Hepatocyte (in vitro differentiated cells): ENCODE measurements at regions not wholly inside any gene's neighbourhood (a gene's known extent, or its start where the extent isn't known, plus 50 kb on each side); places are given as distances from the start of the nearest gene placed in this dataset.

Source experiments
- DNase-seq: peaks from one replicate; pipeline ENCODE4 v3.0.0-alpha.2; 2016; ENCODE audit warnings: low spot score
- H2AFZ ChIP-seq: fragments of 200-600 bp; sonication (generic); 2 replicates; pipeline ENCODE4 v1.6.0; 2016; ENCODE audit warnings: antibody characterized with exemption, mild to moderate bottlenecking
- H3K27ac ChIP-seq: fragments of 200-600 bp; sonication (generic); 2 replicates; pipeline ENCODE4 v1.5.1; 2016; ENCODE audit warnings: mild to moderate bottlenecking
- H3K27me3 ChIP-seq: fragments of 200-600 bp; sonication (generic); 2 replicates; pipeline ENCODE4 v1.6.1; 2016
- H3K36me3 ChIP-seq: fragments of 200-600 bp; sonication (generic); replicated peaks from 2 replicates; pipeline ENCODE4 v1.5.1; 2016; ENCODE audit warnings: low read depth; ENCODE audit not compliant: insufficient read depth
- H3K4me1 ChIP-seq: fragments of 200-600 bp; sonication (generic); 2 replicates; pipeline ENCODE4 v1.5.1; 2016; ENCODE audit warnings: mild to moderate bottlenecking, moderate library complexity; ENCODE audit not compliant: insufficient read depth
- H3K4me2 ChIP-seq: fragments of 200-600 bp; sonication (generic); 2 replicates; pipeline ENCODE4 v1.6.0; 2016
- H3K4me3 ChIP-seq: fragments of 200-600 bp; sonication (generic); 2 replicates; pipeline ENCODE4 v1.5.1; 2016; ENCODE audit warnings: mild to moderate bottlenecking
- H3K79me2 ChIP-seq: fragments of 200-600 bp; sonication (generic); 2 replicates; pipeline ENCODE4 v1.6.0; 2017; ENCODE audit warnings: mild to moderate bottlenecking
- H3K9me2 ChIP-seq: fragments of 200-600 bp; sonication (generic); replicated peaks from 2 replicates; pipeline ENCODE4 v1.6.0; 2017; ENCODE audit warnings: mild to moderate bottlenecking; ENCODE audit not compliant: insufficient read depth
- H3K9me3 ChIP-seq: fragments of 200-600 bp; sonication (generic); 2 replicates; pipeline ENCODE4 v1.5.1; 2016; ENCODE audit warnings: low read depth, mild to moderate bottlenecking
- H4K20me1 ChIP-seq: fragments of 200-600 bp; sonication (generic); 2 replicates; pipeline ENCODE4 v1.6.0; 2016; ENCODE audit warnings: mild to moderate bottlenecking; ENCODE audit not compliant: insufficient read depth, poor library complexity, severe bottlenecking
- CTCF ChIP-seq: fragments of 200-600 bp; sonication (generic); IDR thresholded peaks from 2 replicates; pipeline ENCODE4 v1.5.1; 2016; ENCODE audit warnings: antibody characterized with exemption, mild to moderate bottlenecking; ENCODE audit not compliant: poor library complexity
- EZH2 ChIP-seq: fragments of 200-600 bp; sonication (generic); IDR thresholded peaks from 2 replicates; pipeline ENCODE4 v1.6.1; 2016; ENCODE audit warnings: antibody characterized with exemption, mild to moderate bottlenecking, borderline replicate concordance
- EZH2phosphoT487 ChIP-seq: fragments of 200-600 bp; sonication (generic); IDR thresholded peaks from one replicate; pipeline ENCODE4 v1.6.1; 2018; ENCODE audit warnings: antibody characterized with exemption, mild to moderate bottlenecking, low read depth, moderate library complexity; ENCODE audit not compliant: unreplicated experiment, severe bottlenecking
- WGBS: methylation state at CpG from one replicate; pipeline ENCODE4 v1.1.6; 2016; ENCODE audit warnings: low lambda C conversion rate; ENCODE audit errors: missing lambda C conversion rate; 5-methylcytosine and 5-hydroxymethylcytosine counted together

- Histone ChIP-seq H3K9me3 (no peaks in the 10 kb centered on the region), H2AFZ (no peak overlapping the region), H3K9me2 (no peaks in the 10 kb centered on the region), H3K36me3 (no peaks in the 10 kb centered on the region), H3K4me3 (no peak overlapping the region), H3K27me3 (no peaks in the 10 kb centered on the region), H3K79me2 (no peaks in the 10 kb centered on the region), H3K4me2 (no peak overlapping the region), H3K4me1 (peaks cover 5% of the 10 kb centered on the region), H3K27ac (no peak overlapping the region), H4K20me1 (no peaks in the 10 kb centered on the region)
- 82% methylated on average over 7 of the region's 7 CpGs for WGBS
- TF ChIP-seq EZH2phosphoT487 (no peak), CTCF (no peak), EZH2 (no peak)
- DNase-seq: no peak
Observed at GRCh38 chr14:101188571-101188915, 285.0 kb upstream of the RTL1 start.

- Histone ChIP-seq H4K20me1 (no peaks in the 10 kb centered on the region), H3K36me3 (no peaks in the 10 kb centered on the region), H3K79me2 (no peaks in the 10 kb centered on the region), H2AFZ (no peak overlapping the region), H3K4me3 (no peak overlapping the region), H3K9me3 (no peaks in the 10 kb centered on the region), H3K27me3 (no peaks in the 10 kb centered on the region), H3K9me2 (no peaks in the 10 kb centered on the region), H3K4me1 (peaks cover under 1% of the 10 kb centered on the region), H3K4me2 (no peak overlapping the region), H3K27ac (no peak overlapping the region)
- TF ChIP-seq EZH2phosphoT487: no peak
- no peak for TF ChIP-seq CTCF
- no peak for TF ChIP-seq EZH2
- 86% methylated on average over 2 of the region's 2 CpGs for WGBS
- DNase-seq: no peak
Observed at GRCh38 chr14:101189266-101189665, 285.7 kb upstream of the RTL1 start.

- no peaks in the 10 kb centered on the region for H3K9me2 ChIP-seq
- H3K79me2 ChIP-seq: no peaks in the 10 kb centered on the region
- H3K4me2 ChIP-seq: no peak overlapping the region
- no peaks in the 10 kb centered on the region for H4K20me1 ChIP-seq
- H3K27ac ChIP-seq: no peak overlapping the region
- no peak overlapping the region for H2AFZ ChIP-seq
- H3K27me3 ChIP-seq: no peaks in the 10 kb centered on the region
- 93% methylated on average over 3 of the region's 3 CpGs for WGBS
- H3K4me1 ChIP-seq: no peaks in the 10 kb centered on the region
- TF ChIP-seq CTCF (no peak), EZH2 (no peak), EZH2phosphoT487 (no peak)
- no peaks in the 10 kb centered on the region for H3K36me3 ChIP-seq
- DNase-seq: no peak
- H3K4me3 ChIP-seq: no peak overlapping the region
- no peaks in the 10 kb centered on the region for H3K9me3 ChIP-seq
Observed at GRCh38 chr14:101189962-101190560, 286.5 kb upstream of the RTL1 start.
